ENCODE measurements at regions not wholly inside any gene's neighbourhood (a gene's known extent, or its start where the extent isn't known, plus 50 kb on each side); places are given as distances from the start of the nearest gene placed in this dataset.

DNA sequence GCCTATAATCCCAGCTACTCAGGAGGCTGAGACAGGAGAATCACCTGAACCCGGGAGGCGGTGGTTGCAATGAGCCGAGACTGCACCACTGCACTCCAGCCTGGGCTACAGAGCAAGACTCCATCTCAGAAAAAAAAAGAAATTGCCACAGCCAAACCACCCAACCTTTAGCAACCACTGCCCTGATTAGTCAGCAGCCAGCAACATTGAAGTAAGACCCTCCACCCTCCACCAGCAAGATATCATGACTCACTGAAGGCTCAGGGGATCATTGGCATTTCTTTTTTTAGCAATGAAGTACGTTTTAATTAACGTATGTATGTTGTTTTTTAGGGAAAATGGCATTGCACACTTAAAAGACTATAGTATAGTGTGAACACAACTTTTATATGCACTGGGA is 349.1 kb upstream of the ACVR2A start:
- no peaks in the 10 kb centered on the region for H3K4me1 Mint-ChIP-seq
- TF ChIP-seq, protein P1, sequence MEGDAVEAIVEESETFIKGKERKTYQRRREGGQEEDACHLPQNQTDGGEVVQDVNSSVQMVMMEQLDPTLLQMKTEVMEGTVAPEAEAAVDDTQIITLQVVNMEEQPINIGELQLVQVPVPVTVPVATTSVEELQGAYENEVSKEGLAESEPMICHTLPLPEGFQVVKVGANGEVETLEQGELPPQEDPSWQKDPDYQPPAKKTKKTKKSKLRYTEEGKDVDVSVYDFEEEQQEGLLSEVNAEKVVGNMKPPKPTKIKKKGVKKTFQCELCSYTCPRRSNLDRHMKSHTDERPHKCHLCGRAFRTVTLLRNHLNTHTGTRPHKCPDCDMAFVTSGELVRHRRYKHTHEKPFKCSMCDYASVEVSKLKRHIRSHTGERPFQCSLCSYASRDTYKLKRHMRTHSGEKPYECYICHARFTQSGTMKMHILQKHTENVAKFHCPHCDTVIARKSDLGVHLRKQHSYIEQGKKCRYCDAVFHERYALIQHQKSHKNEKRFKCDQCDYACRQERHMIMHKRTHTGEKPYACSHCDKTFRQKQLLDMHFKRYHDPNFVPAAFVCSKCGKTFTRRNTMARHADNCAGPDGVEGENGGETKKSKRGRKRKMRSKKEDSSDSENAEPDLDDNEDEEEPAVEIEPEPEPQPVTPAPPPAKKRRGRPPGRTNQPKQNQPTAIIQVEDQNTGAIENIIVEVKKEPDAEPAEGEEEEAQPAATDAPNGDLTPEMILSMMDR (conservative IDR thresholded peaks at IDR 0.05), result no peak
- Histone ChIP-seq H4K20me1 (ENCODE audit: control insufficient read depth, insufficient read depth, insufficient read length) (no peaks in the 10 kb centered on the region), H3K56ac (ENCODE audit: insufficient read length, low read depth, low read length) (no peak overlapping the region), H3K79me2 (ENCODE audit: insufficient read depth, low read length) (no peaks in the 10 kb centered on the region), H4K5ac (ENCODE audit: insufficient read length, low read depth, low read length) (no peak overlapping the region), H2BK12ac (ENCODE audit: insufficient read length, low read depth, low read length) (no peak overlapping the region), H3K9me3 (ENCODE audit: control insufficient read depth, low read depth, low read length) (no peaks in the 10 kb centered on the region), H3K23me2 (ENCODE audit: insufficient read length, low read depth, low read length, poor library complexity, severe bottlenecking) (no peaks in the 10 kb centered on the region), H3K79me1 (ENCODE audit: insufficient read depth, low read depth, low read length, poor library complexity, severe bottlenecking) (no peaks in the 10 kb centered on the region), H2BK20ac (ENCODE audit: low read depth, low read length, poor library complexity, severe bottlenecking) (no peak overlapping the region), H3K23ac (ENCODE audit: insufficient read length, low read depth, low read length) (no peak overlapping the region), H4K8ac (replicated peaks; ENCODE audit: insufficient read length, low read depth, low read length) (no peak overlapping the region), H3K4me1 (ENCODE audit: insufficient read depth, low read length) (no peaks in the 10 kb centered on the region), H2BK5ac (ENCODE audit: insufficient read length, low read length) (no peak overlapping the region), H2AK5ac (ENCODE audit: insufficient read length, low read length) (no peak overlapping the region), H2BK120ac (ENCODE audit: low read depth, low read length, poor library complexity, severe bottlenecking) (no peak overlapping the region), H3K4me2 (ENCODE audit: insufficient read depth, insufficient read length, low read length) (no peak overlapping the region), H2AFZ (ENCODE audit: low read length) (no peak overlapping the region), H2BK15ac (ENCODE audit: low read depth, low read length) (no peak overlapping the region), H3K9ac (ENCODE audit: extremely low read depth, insufficient read length, low read length) (no peak overlapping the region), H3K27me3 (ENCODE audit: insufficient read depth, low read length) (no peaks in the 10 kb centered on the region), H3K14ac (ENCODE audit: insufficient read depth, low read length) (no peak overlapping the region), H3K18ac (ENCODE audit: insufficient read length, low read depth, low read length) (no peak overlapping the region), H3K27ac (ENCODE audit: insufficient read length, low read depth, low read length) (no peak overlapping the region), H3K4ac (ENCODE audit: low read depth, low read length) (no peak overlapping the region), H4K91ac (ENCODE audit: insufficient read length, low read depth, low read length) (no peak overlapping the region), H3T11ph (ENCODE audit: low read length) (no peak overlapping the region)
- no peaks in the 10 kb centered on the region for H3K9me3 Mint-ChIP-seq
- no peaks in the 10 kb centered on the region for H3K36me3 Mint-ChIP-seq (ENCODE audit: insufficient read depth in 1 of 3, low read depth in 3 of 3)
- H3K27me3 Mint-ChIP-seq (ENCODE audit: low read depth), result no peaks in the 10 kb centered on the region
- no peak overlapping the region for H3K27ac Mint-ChIP-seq
- no peak for DNase-seq
- WGBS (ENCODE audit: extremely low coverage, insufficient read length, low lambda C conversion rate), result no CpG with 5 or more reads among the region's 5 CpGs
- H3K4me3 Mint-ChIP-seq, result no peak overlapping the region
